ENCODE measurements at regions not wholly inside any gene's neighbourhood (a gene's known extent, or its start where the extent isn't known, plus 50 kb on each side); places are given as distances from the start of the nearest gene placed in this dataset.

- Histone ChIP-seq H3K4me2 (ENCODE audit: low read length) (no peak overlapping the region), H2AK5ac (ENCODE audit: low read length) (peak overlapping the region; percentile 3), H4K12ac (ENCODE audit: low read depth, low read length) (no peak overlapping the region), H3K27ac (ENCODE audit: low read depth, low read length) (no peak overlapping the region), H3K79me1 (ENCODE audit: low read length) (peaks cover 26% of the 10 kb centered on the region), H2BK12ac (ENCODE audit: low read length) (peak overlapping the region; percentile 16), H3K23ac (ENCODE audit: low read length) (no peak overlapping the region), H3K4me1 (ENCODE audit: control insufficient read depth in 1 of 2, insufficient read depth in 2 of 2, low read length in 2 of 2) (peaks cover 28 to 35% of the 10 kb centered on the region in 2 experiments), H3K9ac (ENCODE audit: low read length) (no peak overlapping the region), H2AFZ (ENCODE audit: insufficient read depth, low read length, poor library complexity) (no peak overlapping the region), H3K18ac (ENCODE audit: low read length) (no peak overlapping the region), H2BK5ac (ENCODE audit: low read depth, low read length, poor library complexity) (no peak overlapping the region), H3K36me3 (ENCODE audit: control insufficient read depth in 1 of 2, insufficient read depth in 2 of 2, low read length in 2 of 2) (no peaks in the 10 kb centered on the region), H3K79me2 (ENCODE audit: control insufficient read depth, insufficient read depth, low read length, poor library complexity) (no peaks in the 10 kb centered on the region), H3K4ac (ENCODE audit: low read depth, low read length) (no peak overlapping the region), H2BK120ac (ENCODE audit: insufficient read depth, low read length, poor library complexity) (peak overlapping the region; percentile 26), H3K27me3 (ENCODE audit: insufficient read depth, low read length) (no peaks in the 10 kb centered on the region), H4K91ac (ENCODE audit: low read depth, low read length) (no peak overlapping the region), H3K9me3 (ENCODE audit: insufficient read depth, low read depth, low read length) (peaks cover 3% of the 10 kb centered on the region), H4K8ac (ENCODE audit: low read depth, low read length) (no peak overlapping the region), H3K14ac (ENCODE audit: low read length) (no peak overlapping the region), H3K4me3 (ENCODE audit: low read depth, low read length) (no peak overlapping the region)
- no CpG with 5 or more reads among the region's 6 CpGs for WGBS (ENCODE audit: extremely low coverage, insufficient coverage, insufficient read length)
- no peak for DNase-seq
Observed at GRCh38 chr12:124688356-124688992, 121.1 kb upstream of the NCOR2 start.

- no peak overlapping the region for H2AFZ ChIP-seq (ENCODE audit: insufficient read depth, low read length, poor library complexity)
- peak overlapping the region; percentile 34 for H3K14ac ChIP-seq (ENCODE audit: low read length)
- peaks cover 29 to 36% of the 10 kb centered on the region in 2 experiments for H3K4me1 ChIP-seq (ENCODE audit: control insufficient read depth in 1 of 2, insufficient read depth in 2 of 2, low read length in 2 of 2)
- no peak overlapping the region for H3K4me3 ChIP-seq (ENCODE audit: low read depth, low read length)
- DNase-seq, result no peak
- H2AK5ac ChIP-seq (ENCODE audit: low read length), result peak overlapping the region; percentile 5
- H3K23ac ChIP-seq (ENCODE audit: low read length), result no peak overlapping the region
- no CpG with 5 or more reads among the region's 11 CpGs for WGBS (ENCODE audit: extremely low coverage, insufficient coverage, insufficient read length)
- H4K8ac ChIP-seq (ENCODE audit: low read depth, low read length), result no peak overlapping the region
- peak overlapping the region; percentile 2 for H3K18ac ChIP-seq (ENCODE audit: low read length)
- peak overlapping the region; percentile 37 for H2BK5ac ChIP-seq (ENCODE audit: low read depth, low read length, poor library complexity)
- no peak overlapping the region for H3K4me2 ChIP-seq (ENCODE audit: low read length)
- peaks cover 3% of the 10 kb centered on the region for H3K9me3 ChIP-seq (ENCODE audit: insufficient read depth, low read depth, low read length)
- H2BK12ac ChIP-seq (ENCODE audit: low read length), result peak overlapping the region; percentile 88
- no peak overlapping the region for H3K4ac ChIP-seq (ENCODE audit: low read depth, low read length)
- peak overlapping the region; percentile 56 for H4K91ac ChIP-seq (ENCODE audit: low read depth, low read length)
- no peaks in the 10 kb centered on the region for H3K27me3 ChIP-seq (ENCODE audit: insufficient read depth, low read length)
- H3K9ac ChIP-seq (ENCODE audit: low read length), result no peak overlapping the region
- H3K79me1 ChIP-seq (ENCODE audit: low read length), result peaks cover 28% of the 10 kb centered on the region
- peak overlapping the region; percentile 13 for H3K27ac ChIP-seq (ENCODE audit: low read depth, low read length)
- H3K79me2 ChIP-seq (ENCODE audit: control insufficient read depth, insufficient read depth, low read length, poor library complexity), result no peaks in the 10 kb centered on the region
- H2BK120ac ChIP-seq (ENCODE audit: insufficient read depth, low read length, poor library complexity), result no peak overlapping the region
- no peaks in the 10 kb centered on the region for H3K36me3 ChIP-seq (ENCODE audit: control insufficient read depth in 1 of 2, insufficient read depth in 2 of 2, low read length in 2 of 2)
- H4K12ac ChIP-seq (ENCODE audit: low read depth, low read length), result no peak overlapping the region
Observed at GRCh38 chr12:124687917-124688316, 120.5 kb upstream of the NCOR2 start.

GRCh38 chr12:124687174-124687902 is 119.9 kb upstream of the NCOR2 start:
- Histone ChIP-seq H2BK5ac (ENCODE audit: low read depth, low read length, poor library complexity) (peak overlapping the region; percentile 37), H3K14ac (ENCODE audit: low read length) (peak overlapping the region; percentile 42), H2BK12ac (ENCODE audit: low read length) (peak overlapping the region; percentile 88), H3K23ac (ENCODE audit: low read length) (no peak overlapping the region), H3K4me1 (ENCODE audit: control insufficient read depth in 1 of 2, insufficient read depth in 2 of 2, low read length in 2 of 2) (peaks cover 35 to 42% of the 10 kb centered on the region in 2 experiments), H3K36me3 (ENCODE audit: control insufficient read depth in 1 of 2, insufficient read depth in 2 of 2, low read length in 2 of 2) (no peaks in the 10 kb centered on the region), H3K4ac (ENCODE audit: low read depth, low read length) (no peak overlapping the region), H2BK120ac (ENCODE audit: insufficient read depth, low read length, poor library complexity) (peak overlapping the region; percentile 32), H3K27ac (ENCODE audit: low read depth, low read length) (peak overlapping the region; percentile 13), H2AFZ (ENCODE audit: insufficient read depth, low read length, poor library complexity) (peak overlapping the region; percentile 14), H3K4me2 (ENCODE audit: low read length) (no peak overlapping the region), H3K4me3 (ENCODE audit: low read depth, low read length) (no peak overlapping the region), H3K9me3 (ENCODE audit: insufficient read depth, low read depth, low read length) (peaks cover 3% of the 10 kb centered on the region), H4K91ac (ENCODE audit: low read depth, low read length) (peak overlapping the region; percentile 56), H3K79me2 (ENCODE audit: control insufficient read depth, insufficient read depth, low read length, poor library complexity) (peaks cover 4% of the 10 kb centered on the region), H3K18ac (ENCODE audit: low read length) (peak overlapping the region; percentile 2), H3K27me3 (ENCODE audit: insufficient read depth, low read length) (no peaks in the 10 kb centered on the region), H3K9ac (ENCODE audit: low read length) (no peak overlapping the region), H3K79me1 (ENCODE audit: low read length) (peaks cover 34% of the 10 kb centered on the region), H2AK5ac (ENCODE audit: low read length) (peak overlapping the region; percentile 5), H4K12ac (ENCODE audit: low read depth, low read length) (no peak overlapping the region), H4K8ac (ENCODE audit: low read depth, low read length) (peak overlapping the region; percentile 19)
- DNase-seq, result no peak
- WGBS (ENCODE audit: extremely low coverage, insufficient coverage, insufficient read length), result no CpG with 5 or more reads among the region's 9 CpGs

- no peak overlapping the region for H4K8ac ChIP-seq (ENCODE audit: low read depth, low read length)
- peaks cover 7% of the 10 kb centered on the region for H3K79me2 ChIP-seq (ENCODE audit: control insufficient read depth, insufficient read depth, low read length, poor library complexity)
- no CpG with 5 or more reads among the region's 9 CpGs for WGBS (ENCODE audit: extremely low coverage, insufficient coverage, insufficient read length)
- peaks cover 41% of the 10 kb centered on the region for H3K79me1 ChIP-seq (ENCODE audit: low read length)
- no peak overlapping the region for H3K4me3 ChIP-seq (ENCODE audit: low read depth, low read length)
- no peak for DNase-seq
- H4K12ac ChIP-seq (ENCODE audit: low read depth, low read length), result no peak overlapping the region
- no peak overlapping the region for H3K14ac ChIP-seq (ENCODE audit: low read length)
- no peak overlapping the region for H3K23ac ChIP-seq (ENCODE audit: low read length)
- no peak overlapping the region for H3K9ac ChIP-seq (ENCODE audit: low read length)
- H2AFZ ChIP-seq (ENCODE audit: insufficient read depth, low read length, poor library complexity), result no peak overlapping the region
- no peak overlapping the region for H3K4ac ChIP-seq (ENCODE audit: low read depth, low read length)
- peak overlapping the region; percentile 9 for H2BK120ac ChIP-seq (ENCODE audit: insufficient read depth, low read length, poor library complexity)
- H3K9me3 ChIP-seq (ENCODE audit: insufficient read depth, low read depth, low read length), result peaks cover 3% of the 10 kb centered on the region
- no peak overlapping the region for H3K18ac ChIP-seq (ENCODE audit: low read length)
- peak overlapping the region; percentile 34 for H2BK12ac ChIP-seq (ENCODE audit: low read length)
- no peak overlapping the region for H2AK5ac ChIP-seq (ENCODE audit: low read length)
- no peak overlapping the region for H3K27ac ChIP-seq (ENCODE audit: low read depth, low read length)
- no peak overlapping the region for H3K4me2 ChIP-seq (ENCODE audit: low read length)
- H3K27me3 ChIP-seq (ENCODE audit: insufficient read depth, low read length), result no peaks in the 10 kb centered on the region
- no peaks in the 10 kb centered on the region for H3K36me3 ChIP-seq (ENCODE audit: control insufficient read depth in 1 of 2, insufficient read depth in 2 of 2, low read length in 2 of 2)
- H3K4me1 ChIP-seq (ENCODE audit: control insufficient read depth in 1 of 2, insufficient read depth in 2 of 2, low read length in 2 of 2), result peaks cover 42 to 50% of the 10 kb centered on the region in 2 experiments
- H2BK5ac ChIP-seq (ENCODE audit: low read depth, low read length, poor library complexity), result no peak overlapping the region
- peak overlapping the region; percentile 61 for H4K91ac ChIP-seq (ENCODE audit: low read depth, low read length)
Observed at GRCh38 chr12:124686370-124687173, 119.2 kb upstream of the NCOR2 start.

Data from trophoblast cell (in vitro differentiated cells and primary cell).